Ovary (tissue), 3 donors: ENCODE measurements at regions not wholly inside any gene's neighbourhood (a gene's known extent, or its start where the extent isn't known, plus 50 kb on each side); places are given as distances from the start of the nearest gene placed in this dataset.

ENCODE experiments used
- CTCF ChIP-seq, 3 donors: fragments of 450-650 bp in 2 of 3; fragments of 200-600 bp in 1 of 3; IDR thresholded peaks; one replicate each; pipeline versions ENCODE4 v1.5.1 to v1.8.0; 2016 to 2022; ENCODE audit warnings: antibody characterized with exemption in 3 of 3, mild to moderate bottlenecking in 1 of 3
- POLR2A ChIP-seq: fragments of 450-650 bp; IDR thresholded peaks from one replicate; pipeline ENCODE4 v1.6.1; 2017; ENCODE audit warnings: antibody characterized with exemption, mild to moderate bottlenecking, moderate library complexity
- donor health status: DM: no; HTN: no; CAD: no.

- TF ChIP-seq CTCF (IDR thresholded peaks at IDR 0.05), result no peak
- TF ChIP-seq POLR2A, result no peak
Observed at GRCh38 chr2:172270278-172271079, 156.9 kb upstream of the ITGA6 start.
